ENCODE measurements at regions not wholly inside any gene's neighbourhood (a gene's known extent, or its start where the extent isn't known, plus 50 kb on each side); places are given as distances from the start of the nearest gene placed in this dataset.

DNA sequence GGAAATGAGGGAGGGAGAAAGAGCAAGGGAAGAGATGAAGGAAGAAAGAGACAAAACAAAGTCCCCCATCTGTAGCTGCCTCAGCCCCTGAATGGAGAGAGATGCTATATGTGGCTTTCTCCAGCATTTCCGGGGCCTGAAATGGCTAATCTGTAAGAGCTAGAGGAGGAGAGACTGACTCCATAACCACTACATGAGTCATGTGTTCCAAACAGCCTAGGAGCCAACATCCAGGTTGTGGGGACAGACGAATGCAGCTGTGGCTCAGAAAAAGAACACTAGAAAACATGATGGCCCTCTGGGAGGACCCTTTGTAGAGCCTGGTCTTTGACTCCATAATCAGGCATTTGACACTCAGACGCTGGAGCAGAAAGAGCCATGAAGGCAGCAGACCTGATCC is 292.0 kb upstream of the ZNF507 start:
- H3K4me3 ChIP-seq (ENCODE audit: low read depth, low read length) = no peak overlapping the region
- no peak for DNase-seq (ENCODE audit: low read depth)
- TF ChIP-seq, protein P1, sequence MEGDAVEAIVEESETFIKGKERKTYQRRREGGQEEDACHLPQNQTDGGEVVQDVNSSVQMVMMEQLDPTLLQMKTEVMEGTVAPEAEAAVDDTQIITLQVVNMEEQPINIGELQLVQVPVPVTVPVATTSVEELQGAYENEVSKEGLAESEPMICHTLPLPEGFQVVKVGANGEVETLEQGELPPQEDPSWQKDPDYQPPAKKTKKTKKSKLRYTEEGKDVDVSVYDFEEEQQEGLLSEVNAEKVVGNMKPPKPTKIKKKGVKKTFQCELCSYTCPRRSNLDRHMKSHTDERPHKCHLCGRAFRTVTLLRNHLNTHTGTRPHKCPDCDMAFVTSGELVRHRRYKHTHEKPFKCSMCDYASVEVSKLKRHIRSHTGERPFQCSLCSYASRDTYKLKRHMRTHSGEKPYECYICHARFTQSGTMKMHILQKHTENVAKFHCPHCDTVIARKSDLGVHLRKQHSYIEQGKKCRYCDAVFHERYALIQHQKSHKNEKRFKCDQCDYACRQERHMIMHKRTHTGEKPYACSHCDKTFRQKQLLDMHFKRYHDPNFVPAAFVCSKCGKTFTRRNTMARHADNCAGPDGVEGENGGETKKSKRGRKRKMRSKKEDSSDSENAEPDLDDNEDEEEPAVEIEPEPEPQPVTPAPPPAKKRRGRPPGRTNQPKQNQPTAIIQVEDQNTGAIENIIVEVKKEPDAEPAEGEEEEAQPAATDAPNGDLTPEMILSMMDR (IDR thresholded peaks at IDR 0.05; ENCODE audit: insufficient read depth, low read length) = no peak

DNA sequence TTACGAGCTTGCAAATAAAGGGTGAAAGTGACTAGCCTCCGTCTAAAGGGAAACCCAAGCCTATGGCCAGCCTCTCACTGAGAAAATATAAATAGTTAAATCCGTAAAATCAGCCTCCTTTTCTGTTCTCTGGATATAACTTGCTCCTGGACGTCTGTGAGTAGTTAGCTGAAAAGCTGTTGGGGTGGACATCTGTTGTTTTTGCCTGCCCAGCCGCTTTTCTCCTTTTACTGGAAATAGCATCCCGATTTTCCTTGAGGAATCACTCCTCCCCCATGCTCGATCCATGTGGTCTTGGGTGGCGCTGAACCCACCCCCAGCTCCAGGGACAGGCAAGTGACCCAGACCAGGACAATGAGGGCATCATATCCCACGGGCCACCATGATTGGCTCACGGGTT is 291.5 kb upstream of the ZNF507 start:
- TF ChIP-seq, protein P1 (IDR thresholded peaks at IDR 0.05; ENCODE audit: insufficient read depth, low read length) = no peak

DNA sequence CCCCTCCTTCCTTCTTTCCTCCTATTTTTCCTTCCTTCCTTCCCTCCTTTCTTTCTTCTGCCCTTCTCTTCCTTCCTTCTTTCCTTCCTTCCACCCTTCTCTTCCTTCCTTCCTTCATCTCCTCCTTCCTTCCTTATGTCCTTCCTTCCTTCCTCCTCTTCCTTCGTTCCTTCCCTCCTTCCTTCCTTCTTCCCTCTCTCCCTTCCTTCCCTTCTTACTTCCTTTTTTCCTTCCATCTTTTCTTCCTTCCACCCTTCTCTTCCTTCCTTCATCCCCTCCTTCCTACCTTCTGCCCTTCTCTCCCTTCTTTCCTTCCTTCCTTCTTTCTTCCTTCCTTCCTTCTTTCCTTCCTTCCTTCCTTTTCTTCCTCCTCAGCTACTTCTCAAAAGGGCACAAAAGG is 287.3 kb upstream of the ZNF507 start:
- no peak for DNase-seq (ENCODE audit: low read depth)
- TF ChIP-seq, protein P1 (IDR thresholded peaks at IDR 0.05; ENCODE audit: insufficient read depth, low read length) = no peak

More for the DNA sequence above, 291.5 kb upstream of the ZNF507 start:
- DNase-seq (ENCODE audit: low read depth) = no peak
- H3K4me3 ChIP-seq (ENCODE audit: low read depth, low read length) = no peak overlapping the region

DNA sequence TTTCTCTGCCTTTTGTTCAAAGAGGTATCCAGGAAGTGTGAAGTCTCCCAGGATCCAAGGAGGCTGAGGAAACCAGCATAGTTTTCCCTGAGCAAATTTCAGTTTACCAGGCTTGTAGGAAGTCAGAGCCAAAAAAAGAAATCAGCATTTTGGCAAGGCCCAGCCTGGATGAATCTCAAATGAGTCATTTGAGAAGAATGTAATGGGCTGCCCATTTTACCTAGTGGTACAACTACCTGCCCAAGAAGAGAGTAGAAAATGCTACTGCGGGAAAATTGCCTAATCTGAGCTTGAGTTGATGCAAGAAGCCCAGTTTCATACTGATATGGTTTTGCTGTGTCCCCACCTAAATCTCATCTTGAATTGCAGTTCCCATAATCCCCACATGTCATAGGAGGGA is 284.1 kb upstream of the ZNF507 start:
- TF ChIP-seq, protein P1 (IDR thresholded peaks at IDR 0.05; ENCODE audit: insufficient read depth, low read length) = no peak
- DNase-seq (ENCODE audit: low read depth) = no peak
- no peak overlapping the region for H3K4me3 ChIP-seq (ENCODE audit: low read depth, low read length)

More for the DNA sequence above, 287.3 kb upstream of the ZNF507 start:
- no peak overlapping the region for H3K4me3 ChIP-seq (ENCODE audit: low read depth, low read length)

DNA sequence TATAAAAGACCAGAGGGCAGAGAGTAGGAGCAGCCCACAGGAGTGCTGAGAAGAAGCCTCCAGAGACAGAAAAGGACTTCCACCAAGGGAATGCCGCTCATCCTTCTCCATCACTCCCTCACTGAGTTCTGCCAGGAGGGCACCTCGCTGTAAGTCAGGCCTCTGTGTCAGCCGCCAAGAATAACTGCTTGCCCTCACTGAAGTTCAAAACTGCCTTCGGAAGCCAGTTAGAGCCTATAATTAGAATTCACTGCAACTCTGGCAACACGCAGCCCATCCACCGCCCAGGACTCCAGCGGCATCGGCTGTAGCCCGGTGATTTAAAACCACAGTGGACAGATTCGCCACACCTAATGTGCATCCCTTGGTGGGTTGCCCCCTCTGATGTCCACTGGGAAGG is 281.8 kb upstream of the ZNF507 start:
- TF ChIP-seq, protein P1 (IDR thresholded peaks at IDR 0.05; ENCODE audit: insufficient read depth, low read length) = no peak
- no peak overlapping the region for H3K4me3 ChIP-seq (ENCODE audit: low read depth, low read length)
- DNase-seq (ENCODE audit: low read depth) = no peak

DNA sequence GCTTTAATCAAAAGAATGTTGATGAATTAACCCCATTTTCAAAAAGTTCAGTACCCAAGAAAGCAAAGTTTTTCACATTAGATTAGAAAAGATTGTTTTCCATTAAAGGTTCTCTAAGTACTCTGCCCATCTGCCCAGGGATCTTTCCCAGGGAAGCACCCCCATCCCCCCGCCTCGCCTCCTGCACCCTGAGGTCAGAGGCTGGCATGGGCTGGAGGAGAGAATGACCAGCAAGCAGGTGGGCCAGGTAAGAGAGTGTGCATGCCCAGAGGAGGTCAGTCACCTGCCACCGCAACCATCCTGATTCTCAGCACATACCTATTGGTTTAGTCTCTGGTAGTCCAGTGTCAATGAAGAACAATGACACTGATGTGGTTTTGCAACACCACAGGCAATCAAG is 279.4 kb upstream of the ZNF507 start:
- DNase-seq (ENCODE audit: low read depth) = no peak
- TF ChIP-seq, protein P1 (IDR thresholded peaks at IDR 0.05; ENCODE audit: insufficient read depth, low read length) = no peak
- H3K4me3 ChIP-seq (ENCODE audit: low read depth, low read length) = no peak overlapping the region

DNA sequence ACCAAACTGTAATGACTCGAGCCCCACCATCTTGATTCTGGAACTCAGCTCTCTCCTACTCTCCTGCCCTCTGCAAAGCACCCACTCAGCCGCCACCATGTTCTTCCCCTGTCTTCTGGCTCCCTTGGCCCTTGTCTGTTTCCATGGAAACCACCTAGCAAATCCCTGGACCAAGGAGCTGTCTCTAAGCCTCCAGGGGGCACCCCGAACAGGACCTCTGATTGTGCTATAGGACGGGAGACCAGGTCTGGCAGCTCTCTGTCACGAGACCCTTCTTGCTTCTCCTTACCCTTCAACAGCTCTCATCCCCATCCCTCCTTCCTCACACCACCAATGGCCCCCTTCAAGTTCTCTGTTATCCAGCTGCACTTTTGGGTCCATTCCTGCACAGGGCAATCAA is 277.7 kb upstream of the ZNF507 start:
- TF ChIP-seq, protein P1 (IDR thresholded peaks at IDR 0.05; ENCODE audit: insufficient read depth, low read length) = no peak
- H3K4me3 ChIP-seq (ENCODE audit: low read depth, low read length) = no peak overlapping the region
- no peak for DNase-seq (ENCODE audit: low read depth)
